ENCODE measurements at regions not wholly inside any gene's neighbourhood (a gene's known extent, or its start where the extent isn't known, plus 50 kb on each side); places are given as distances from the start of the nearest gene placed in this dataset.

GRCh38 chr16:86067936-86068335, 169.0 kb downstream of the IRF8 start:
- Histone ChIP-seq H3K27ac (ENCODE audit: insufficient read depth, low read depth, low read length) (no peak overlapping the region), H3K79me2 (ENCODE audit: control insufficient read depth, insufficient read depth, low read length) (no peaks in the 10 kb centered on the region), H3K9me3 (replicated peaks; ENCODE audit: control insufficient read depth, insufficient read depth, low read length) (no peaks in the 10 kb centered on the region), H3K36me3 (ENCODE audit: control insufficient read depth in 2 of 2, extremely low read depth in 1 of 2, insufficient read depth in 2 of 2, low read length in 2 of 2) (no peaks in the 10 kb centered on the region), H3K27me3 (ENCODE audit: control insufficient read depth in 2 of 2, insufficient read depth in 2 of 2, low read length in 2 of 2) (peaks cover 0 to 2% of the 10 kb centered on the region in 2 experiments), H3K4me2 (ENCODE audit: insufficient read depth, low read length) (no peak overlapping the region), H2AFZ (ENCODE audit: low read depth, low read length) (no peak overlapping the region), H3K9ac (replicated peaks; ENCODE audit: extremely low read depth, insufficient read depth, low read length) (no peak overlapping the region), H3K4me3 (replicated peaks in 1 of 3; ENCODE audit: insufficient read depth in 1 of 3, low read depth in 1 of 3, low read length in 3 of 3) (no peak overlapping the region), H3K9me1 (replicated peaks; ENCODE audit: control insufficient read depth, extremely low read depth, insufficient read depth, low read length) (no peaks in the 10 kb centered on the region), H4K20me1 (replicated peaks; ENCODE audit: control insufficient read depth, extremely low read depth, insufficient read depth, low read length) (no peaks in the 10 kb centered on the region), H3K4me1 (ENCODE audit: control insufficient read depth, extremely low read depth, insufficient read depth, low read length) (no peaks in the 10 kb centered on the region)
- intact Hi-C loops (cut with micrococcal nuclease) (no loop called here), dilution Hi-C loops (cut with MboI; ENCODE audit: extremely low pct_ligation_motif_present, low sequenced_read_pairs) (no loop called here)
- ChIA-PET POLR2A (no interaction called here), CTCF (interaction anchor here (1.2 kb wide), 1 partner anchor 20 kb away, joined by 3 read pairs; no protein-coding TSS in a partner anchor)
- TF ChIP-seq POLR2AphosphoS5 (IDR thresholded peaks at IDR 0.05; ENCODE audit: insufficient read depth, low read depth, low read length) (no peak), FOS (IDR thresholded peaks at IDR 0.05; ENCODE audit: borderline replicate concordance, insufficient read depth, low read length) (no peak), MYC (IDR thresholded peaks at IDR 0.05; ENCODE audit: low read depth, low read length) (no peak), CTCF (IDR thresholded peaks at IDR 0.05; ENCODE audit: extremely low read depth in 1 of 2, insufficient read depth in 1 of 2, low read depth in 1 of 2, low read length in 2 of 2) (no peak), POLR2A (IDR thresholded peaks at IDR 0.05; ENCODE audit: low read depth, low read length) (no peak), EZH2 (IDR thresholded peaks at IDR 0.05; ENCODE audit: borderline replicate concordance, low read depth, low read length, severe bottlenecking) (no peak), GATA2 (IDR thresholded peaks at IDR 0.05; ENCODE audit: insufficient read depth, insufficient read length, low read depth, low read length) (no peak), JUN (IDR thresholded peaks at IDR 0.05; ENCODE audit: borderline replicate concordance, insufficient read depth, insufficient read length, low read depth) (no peak)
- TF ChIP-seq, protein P1, sequence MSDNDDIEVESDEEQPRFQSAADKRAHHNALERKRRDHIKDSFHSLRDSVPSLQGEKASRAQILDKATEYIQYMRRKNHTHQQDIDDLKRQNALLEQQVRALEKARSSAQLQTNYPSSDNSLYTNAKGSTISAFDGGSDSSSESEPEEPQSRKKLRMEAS (IDR thresholded peaks at IDR 0.05; ENCODE audit: insufficient read depth, insufficient read length) = no peak
- BruUV-seq (replicated peaks) = no TSS peak
- DNase-seq (ENCODE audit: low read depth, low spot score) = no peak
- no peak for FAIRE-seq

All from endothelial cell of umbilical vein (primary cell).